ENCODE measurements at regions not wholly inside any gene's neighbourhood (a gene's known extent, or its start where the extent isn't known, plus 50 kb on each side); places are given as distances from the start of the nearest gene placed in this dataset.

- no peak for TF ChIP-seq POLR2A (IDR thresholded peaks at IDR 0.05)
- TF ChIP-seq CTCF (IDR thresholded peaks at IDR 0.05) = no peak
Measured at GRCh38 chr9:36744678-36745077, 172.0 kb downstream of the MELK start.

Measured in stomach (tissue), 4 donors.